HepG2 (cell line): ENCODE measurements at regions not wholly inside any gene's neighbourhood (a gene's known extent, or its start where the extent isn't known, plus 50 kb on each side); places are given as distances from the start of the nearest gene placed in this dataset.

Source experiments
- ARNT ChIP-seq: fragments of 450-650 bp; IDR thresholded peaks from 2 replicates; pipeline ENCODE4 v1.6.1; 2017
- FOXO1 ChIP-seq: sonication (generic); formaldehyde crosslinking; IDR thresholded peaks from 2 replicates; pipeline ENCODE4 v1.4.0; 2020; ENCODE audit warnings: missing genetic modification reagents
- GTF3A ChIP-seq: sonication (generic); formaldehyde crosslinking; conservative IDR thresholded peaks from 2 replicates; pipeline ENCODE4 v1.4.0; 2020; ENCODE audit warnings: mild to moderate bottlenecking, missing genetic modification reagents
- HNF4G ChIP-seq, 2 experiments: sonication (generic) in 1 of 2; formaldehyde crosslinking in 1 of 2; IDR thresholded peaks; 2 replicates each; pipeline versions ENCODE4 v1.4.0 to v1.6.1; 2011 to 2020; ENCODE audit warnings: borderline replicate concordance in 2 of 2, low read depth in 2 of 2, mild to moderate bottlenecking in 2 of 2, low read length in 1 of 2, missing genetic modification reagents in 1 of 2, moderate library complexity in 1 of 2
- HNRNPH1 ChIP-seq: fragments of 200-400 bp; formaldehyde crosslinking; optimal IDR thresholded peaks from 2 replicates; pipeline ENCODE3; 2017; ENCODE audit warnings: mild to moderate bottlenecking, low read depth, low read length
- HOXA9 ChIP-seq: sonication (generic); formaldehyde crosslinking; IDR thresholded peaks from 2 replicates; pipeline ENCODE4 v1.8.1; 2022; ENCODE audit warnings: missing genetic modification reagents, mild to moderate bottlenecking, moderate library complexity, borderline replicate concordance
- KLF16 ChIP-seq, 2 experiments: sonication (generic) in 1 of 2; formaldehyde crosslinking in 1 of 2; IDR thresholded peaks; 2 replicates each; pipeline versions ENCODE4 v1.6.1 to v1.8.0; 2016 to 2023; ENCODE audit warnings: missing genetic modification reagents in 2 of 2, missing compliant biosample characterization in 1 of 2
- MXI1 ChIP-seq: IDR thresholded peaks from 3 replicates; pipeline ENCODE4 v1.6.1; 2012; ENCODE audit warnings: low read depth, low read length, inconsistent platforms, borderline replicate concordance
- PPARG ChIP-seq: conservative IDR thresholded peaks from 2 replicates; pipeline ENCODE4 v1.6.1; 2016; ENCODE audit warnings: missing biosample characterization, missing genetic modification reagents
- RBFOX2 ChIP-seq: fragments of 200-400 bp; formaldehyde crosslinking; IDR thresholded peaks from 2 replicates; pipeline ENCODE4 v1.6.1; 2017; ENCODE audit warnings: low read depth, mild to moderate bottlenecking, low read length
- REXO4 ChIP-seq: sonication (generic); formaldehyde crosslinking; IDR thresholded peaks from 2 replicates; pipeline ENCODE4 v1.8.0; 2022; ENCODE audit warnings: missing genetic modification reagents, mild to moderate bottlenecking, borderline replicate concordance
- TRIM24 ChIP-seq: sonication (generic); formaldehyde crosslinking; IDR thresholded peaks from 2 replicates; pipeline ENCODE4 v1.8.0; 2022; ENCODE audit warnings: mild to moderate bottlenecking, missing genetic modification reagents
- YEATS4 ChIP-seq: sonication (generic); formaldehyde crosslinking; IDR thresholded peaks from 2 replicates; pipeline ENCODE4 v1.4.0; 2020; ENCODE audit warnings: missing genetic modification reagents, borderline replicate concordance
- ZNF644 ChIP-seq: IDR thresholded peaks from 2 replicates; pipeline ENCODE4 v1.6.1; 2016; ENCODE audit warnings: low read depth
- ZNF709 ChIP-seq: sonication (generic); formaldehyde crosslinking; IDR thresholded peaks from 2 replicates; pipeline ENCODE4 v1.5.0; 2020; ENCODE audit warnings: mild to moderate bottlenecking, missing genetic modification reagents
- ZNF766 ChIP-seq: sonication (generic); formaldehyde crosslinking; IDR thresholded peaks from 2 replicates; pipeline ENCODE4 v1.5.0; 2020; ENCODE audit warnings: missing genetic modification reagents, borderline replicate concordance
- ZNF782 ChIP-seq: sonication (generic); formaldehyde crosslinking; IDR thresholded peaks from 2 replicates; pipeline ENCODE4 v1.4.0; 2020; ENCODE audit warnings: missing genetic modification reagents, mild to moderate bottlenecking, borderline replicate concordance
- TF ChIP-seq, protein P1 (sequence below): sonication (generic); formaldehyde crosslinking; IDR thresholded peaks from 2 replicates; pipeline ENCODE4 v1.4.0; 2020; ENCODE audit warnings: low read depth, mild to moderate bottlenecking, missing genetic modification reagents
- TF ChIP-seq, protein P2 (sequence below): sonication (generic); formaldehyde crosslinking; conservative IDR thresholded peaks from 2 replicates; pipeline ENCODE4 v1.4.0; 2020; ENCODE audit warnings: missing genetic modification reagents
- TF ChIP-seq, protein P3 (sequence below): sonication (generic); formaldehyde crosslinking; IDR thresholded peaks from 2 replicates; pipeline ENCODE4 v1.4.0; 2020; ENCODE audit warnings: mild to moderate bottlenecking, low read depth, missing genetic modification reagents
- TF ChIP-seq, protein P4 (sequence below): sonication (generic); formaldehyde crosslinking; IDR thresholded peaks from 2 replicates; pipeline ENCODE4 v1.9.0; 2021; ENCODE audit warnings: missing genetic modification reagents, mild to moderate bottlenecking, borderline replicate concordance
- TF ChIP-seq, protein P5 (sequence below): sonication (generic); formaldehyde crosslinking; IDR thresholded peaks from 2 replicates; pipeline ENCODE4 v1.4.0; 2020; ENCODE audit warnings: missing genetic modification reagents

DNA sequence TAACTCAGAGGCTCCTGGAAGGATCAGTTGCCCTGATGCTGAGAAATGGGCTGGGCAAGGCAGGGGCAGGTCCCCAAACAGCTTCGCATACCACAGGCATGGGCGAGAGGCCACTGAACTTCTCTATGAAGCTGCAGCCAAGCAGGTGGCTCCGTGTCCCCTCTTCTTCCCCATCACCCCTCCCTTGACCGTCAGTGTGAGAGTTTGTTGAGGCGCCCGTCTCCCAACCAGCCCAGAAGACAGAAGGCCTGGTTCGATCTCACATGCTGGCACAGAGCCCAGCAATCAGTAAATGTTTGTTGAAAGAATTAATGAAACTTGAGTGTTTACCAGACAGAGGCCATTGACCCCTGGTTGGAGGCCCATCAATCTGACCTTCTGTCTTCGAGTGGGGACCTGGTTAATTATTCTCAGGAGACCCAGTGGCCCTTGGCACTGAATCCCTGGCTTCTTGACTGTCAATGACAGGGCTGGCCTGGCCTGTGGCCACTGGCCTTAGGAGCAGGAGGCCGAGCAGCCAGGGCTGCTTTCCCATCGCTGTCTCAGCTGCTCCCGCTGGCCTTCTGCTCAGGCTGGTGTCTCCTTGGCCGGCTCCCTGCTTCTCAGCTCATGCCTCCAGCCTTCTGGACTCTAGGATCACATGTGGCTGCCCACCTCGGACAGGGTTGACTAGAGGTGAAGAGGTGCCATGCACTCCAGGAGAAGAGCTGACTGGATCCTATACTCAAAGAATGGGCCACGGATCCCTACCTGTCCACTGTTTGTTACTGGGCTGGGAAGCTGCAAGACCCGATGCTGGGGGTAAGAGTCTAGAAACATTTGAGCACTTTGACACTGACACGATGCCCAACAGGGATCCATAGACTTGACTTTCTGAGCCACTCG is 113.4 kb downstream of the ASB7 start (continued):
- no peak for TF ChIP-seq ZNF782 (CRISPR knock-in tag)
- TF ChIP-seq HNRNPH1 = no peak
- TF ChIP-seq, protein P1, sequence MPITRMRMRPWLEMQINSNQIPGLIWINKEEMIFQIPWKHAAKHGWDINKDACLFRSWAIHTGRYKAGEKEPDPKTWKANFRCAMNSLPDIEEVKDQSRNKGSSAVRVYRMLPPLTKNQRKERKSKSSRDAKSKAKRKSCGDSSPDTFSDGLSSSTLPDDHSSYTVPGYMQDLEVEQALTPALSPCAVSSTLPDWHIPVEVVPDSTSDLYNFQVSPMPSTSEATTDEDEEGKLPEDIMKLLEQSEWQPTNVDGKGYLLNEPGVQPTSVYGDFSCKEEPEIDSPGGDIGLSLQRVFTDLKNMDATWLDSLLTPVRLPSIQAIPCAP (CRISPR knock-in tag) = no peak
- TF ChIP-seq HOXA9 (CRISPR knock-in tag) = no peak
- TF ChIP-seq FOXO1 (CRISPR knock-in tag) = peak; percentile 89
- peak in 1 of 2 experiments; percentile 87; a peak in 2 of 4 replicates for TF ChIP-seq KLF16 (CRISPR knock-in tag; IDR thresholded peaks at IDR 0.05)
- TF ChIP-seq REXO4 (CRISPR knock-in tag) = no peak
- no peak for TF ChIP-seq GTF3A (CRISPR knock-in tag)
- TF ChIP-seq ZNF709 (CRISPR knock-in tag) = no peak; the same call in 1 of the 2 replicates
- no peak for TF ChIP-seq TRIM24 (CRISPR knock-in tag)
- TF ChIP-seq PPARG (CRISPR knock-in tag) = peak; percentile 86
- TF ChIP-seq, protein P2, sequence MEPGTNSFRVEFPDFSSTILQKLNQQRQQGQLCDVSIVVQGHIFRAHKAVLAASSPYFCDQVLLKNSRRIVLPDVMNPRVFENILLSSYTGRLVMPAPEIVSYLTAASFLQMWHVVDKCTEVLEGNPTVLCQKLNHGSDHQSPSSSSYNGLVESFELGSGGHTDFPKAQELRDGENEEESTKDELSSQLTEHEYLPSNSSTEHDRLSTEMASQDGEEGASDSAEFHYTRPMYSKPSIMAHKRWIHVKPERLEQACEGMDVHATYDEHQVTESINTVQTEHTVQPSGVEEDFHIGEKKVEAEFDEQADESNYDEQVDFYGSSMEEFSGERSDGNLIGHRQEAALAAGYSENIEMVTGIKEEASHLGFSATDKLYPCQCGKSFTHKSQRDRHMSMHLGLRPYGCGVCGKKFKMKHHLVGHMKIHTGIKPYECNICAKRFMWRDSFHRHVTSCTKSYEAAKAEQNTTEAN (CRISPR knock-in tag) = 0 out of 2 replicates have a peak, but pooled peaks have one; percentile 55
- TF ChIP-seq, protein P3, sequence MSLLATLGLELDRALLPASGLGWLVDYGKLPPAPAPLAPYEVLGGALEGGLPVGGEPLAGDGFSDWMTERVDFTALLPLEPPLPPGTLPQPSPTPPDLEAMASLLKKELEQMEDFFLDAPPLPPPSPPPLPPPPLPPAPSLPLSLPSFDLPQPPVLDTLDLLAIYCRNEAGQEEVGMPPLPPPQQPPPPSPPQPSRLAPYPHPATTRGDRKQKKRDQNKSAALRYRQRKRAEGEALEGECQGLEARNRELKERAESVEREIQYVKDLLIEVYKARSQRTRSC (CRISPR knock-in tag) = no peak
- TF ChIP-seq, protein P4, sequence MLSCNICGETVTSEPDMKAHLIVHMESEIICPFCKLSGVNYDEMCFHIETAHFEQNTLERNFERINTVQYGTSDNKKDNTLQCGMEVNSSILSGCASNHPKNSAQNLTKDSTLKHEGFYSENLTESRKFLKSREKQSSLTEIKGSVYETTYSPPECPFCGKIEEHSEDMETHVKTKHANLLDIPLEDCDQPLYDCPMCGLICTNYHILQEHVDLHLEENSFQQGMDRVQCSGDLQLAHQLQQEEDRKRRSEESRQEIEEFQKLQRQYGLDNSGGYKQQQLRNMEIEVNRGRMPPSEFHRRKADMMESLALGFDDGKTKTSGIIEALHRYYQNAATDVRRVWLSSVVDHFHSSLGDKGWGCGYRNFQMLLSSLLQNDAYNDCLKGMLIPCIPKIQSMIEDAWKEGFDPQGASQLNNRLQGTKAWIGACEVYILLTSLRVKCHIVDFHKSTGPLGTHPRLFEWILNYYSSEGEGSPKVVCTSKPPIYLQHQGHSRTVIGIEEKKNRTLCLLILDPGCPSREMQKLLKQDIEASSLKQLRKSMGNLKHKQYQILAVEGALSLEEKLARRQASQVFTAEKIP (CRISPR knock-in tag) = no peak
- TF ChIP-seq, protein P5, sequence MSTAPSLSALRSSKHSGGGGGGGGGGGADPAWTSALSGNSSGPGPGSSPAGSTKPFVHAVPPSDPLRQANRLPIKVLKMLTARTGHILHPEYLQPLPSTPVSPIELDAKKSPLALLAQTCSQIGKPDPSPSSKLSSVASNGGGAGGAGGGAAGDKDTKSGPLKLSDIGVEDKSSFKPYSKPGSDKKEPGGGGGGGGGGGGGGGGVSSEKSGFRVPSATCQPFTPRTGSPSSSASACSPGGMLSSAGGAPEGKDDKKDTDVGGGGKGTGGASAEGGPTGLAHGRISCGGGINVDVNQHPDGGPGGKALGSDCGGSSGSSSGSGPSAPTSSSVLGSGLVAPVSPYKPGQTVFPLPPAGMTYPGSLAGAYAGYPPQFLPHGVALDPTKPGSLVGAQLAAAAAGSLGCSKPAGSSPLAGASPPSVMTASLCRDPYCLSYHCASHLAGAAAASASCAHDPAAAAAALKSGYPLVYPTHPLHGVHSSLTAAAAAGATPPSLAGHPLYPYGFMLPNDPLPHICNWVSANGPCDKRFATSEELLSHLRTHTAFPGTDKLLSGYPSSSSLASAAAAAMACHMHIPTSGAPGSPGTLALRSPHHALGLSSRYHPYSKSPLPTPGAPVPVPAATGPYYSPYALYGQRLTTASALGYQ (CRISPR knock-in tag) = peak; percentile 99
- no peak for TF ChIP-seq RBFOX2
- TF ChIP-seq YEATS4 (CRISPR knock-in tag) = no peak
- TF ChIP-seq ARNT = no peak
- TF ChIP-seq ZNF766 (CRISPR knock-in tag) = 0 out of 2 replicates have a peak, but pooled peaks have one; percentile 13
- peak; percentile 56; the same call in 1 of the 2 replicates for TF ChIP-seq HNF4G (IDR thresholded peaks at IDR 0.05; ENCODE audit: borderline replicate concordance, low read depth, low read length)
- peak; percentile 70; the same call in 1 of the 2 replicates for TF ChIP-seq HNF4G (CRISPR knock-in tag; IDR thresholded peaks at IDR 0.05; ENCODE audit: borderline replicate concordance, low read depth)
- TF ChIP-seq MXI1 = no peak
- TF ChIP-seq ZNF644 (CRISPR knock-in tag) = peak; percentile 86
